ENCODE measurements at regions not wholly inside any gene's neighbourhood (a gene's known extent, or its start where the extent isn't known, plus 50 kb on each side); places are given as distances from the start of the nearest gene placed in this dataset.

- no peak for TF ChIP-seq CTCF (IDR thresholded peaks at IDR 0.05; ENCODE audit: borderline replicate concordance, insufficient read depth, low read depth, low read length)
- no peak overlapping the region for H3K4me3 ChIP-seq (ENCODE audit: low read depth, low read length)
These were observed 61.5 kb upstream of the ASB17 start for GRCh38 chr1:75993661-75994060.

GRCh38 chr1:75996196-75996595 lies 64.0 kb upstream of the ASB17 start:
- no peak overlapping the region for H3K4me3 ChIP-seq (ENCODE audit: low read depth, low read length)
- TF ChIP-seq CTCF (IDR thresholded peaks at IDR 0.05; ENCODE audit: borderline replicate concordance, insufficient read depth, low read depth, low read length): no peak

GRCh38 chr1:75999034-75999433 lies 66.8 kb upstream of the ASB17 start:
- H3K4me3 ChIP-seq (ENCODE audit: low read depth, low read length): no peak overlapping the region
- TF ChIP-seq CTCF (IDR thresholded peaks at IDR 0.05; ENCODE audit: borderline replicate concordance, insufficient read depth, low read depth, low read length): no peak

GRCh38 chr1:76003946-76004345 lies 70.6 kb upstream of the ST6GALNAC3 start:
- no peak for TF ChIP-seq CTCF (IDR thresholded peaks at IDR 0.05; ENCODE audit: borderline replicate concordance, insufficient read depth, low read depth, low read length)

GRCh38 chr1:76005765-76006164 lies 68.8 kb upstream of the ST6GALNAC3 start:
- TF ChIP-seq CTCF (IDR thresholded peaks at IDR 0.05; ENCODE audit: borderline replicate concordance, insufficient read depth, low read depth, low read length): no peak
- H3K4me3 ChIP-seq (ENCODE audit: low read depth, low read length): no peak overlapping the region

More at GRCh38 chr1:76003946-76004345, 70.6 kb upstream of the ST6GALNAC3 start:
- no peak overlapping the region for H3K4me3 ChIP-seq (ENCODE audit: low read depth, low read length)

- no peak overlapping the region for H3K4me3 ChIP-seq (ENCODE audit: low read depth, low read length)
- TF ChIP-seq CTCF (IDR thresholded peaks at IDR 0.05; ENCODE audit: borderline replicate concordance, insufficient read depth, low read depth, low read length): no peak
These were observed 68.3 kb upstream of the ST6GALNAC3 start for GRCh38 chr1:76006234-76006633.

- H3K4me3 ChIP-seq (ENCODE audit: low read depth, low read length): no peak overlapping the region
- no peak for TF ChIP-seq CTCF (IDR thresholded peaks at IDR 0.05; ENCODE audit: borderline replicate concordance, insufficient read depth, low read depth, low read length)
These were observed 63.7 kb upstream of the ST6GALNAC3 start for GRCh38 chr1:76010802-76011201.

All from GM12875 (cell line).